ENCODE measurements at regions not wholly inside any gene's neighbourhood (a gene's known extent, or its start where the extent isn't known, plus 50 kb on each side); places are given as distances from the start of the nearest gene placed in this dataset.

DNA sequence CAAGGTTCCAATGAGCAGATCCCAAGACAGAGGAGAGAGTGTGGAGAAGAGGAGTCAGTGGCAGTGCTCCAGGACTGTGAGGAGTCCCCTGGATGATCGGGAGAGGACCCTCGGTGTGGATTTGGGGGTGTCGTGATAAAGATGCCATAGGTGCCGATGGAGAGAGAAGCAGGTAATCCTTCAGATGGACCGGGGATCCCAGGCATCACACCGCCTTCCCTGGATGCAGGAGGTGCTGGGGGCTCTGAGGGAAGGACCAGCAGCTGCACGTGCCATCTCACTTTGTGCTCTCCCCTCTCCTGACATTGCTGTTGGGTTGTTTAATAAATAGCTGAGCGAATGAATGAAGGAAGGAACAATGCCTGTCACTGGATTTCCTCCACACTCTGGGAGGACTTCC, 744.1 kb downstream of the BRD1 start:
- TF ChIP-seq CTCF (IDR thresholded peaks at IDR 0.05 in 8 of 11, conservative IDR thresholded peaks at IDR 0.05 in 3 of 11) = no peak
- TF ChIP-seq POLR2AphosphoS5 (IDR thresholded peaks at IDR 0.05) = no peak

Measured in spleen (tissue), 7 donors.